Activated CD4-positive, alpha-beta memory T cell treated with anti-CD3 and anti-CD28 coated beads, Interleukin-2, amount 10 ng/mL, durations not matched to agents 7 days and 5 days (primary cell): ENCODE measurements at regions not wholly inside any gene's neighbourhood (a gene's known extent, or its start where the extent isn't known, plus 50 kb on each side); places are given as distances from the start of the nearest gene placed in this dataset.
"Not testable (repeated sequence)": the region's sequence is repeated elsewhere in the genome, so short reads cannot be mapped to it uniquely, and the experiment has no call there.

Experiments used
- CTCF ChIA-PET: fragments of 350-600 bp; sonication (Branson Sonifier 250); formaldehyde crosslinking; loops from one replicate; lab custom pipeline; 2021; ENCODE audit warnings: antibody characterized with exemption, inconsistent platforms; lab: Charles Lee
- POLR2A ChIA-PET: fragments of 350-600 bp; sonication (Branson Sonifier 250); formaldehyde crosslinking; loops from one replicate; lab custom pipeline; 2021; ENCODE audit warnings: antibody characterized with exemption; lab: Charles Lee
- DNase-seq: peaks from one replicate; pipeline ENCODE4 v3.0.0-alpha.2; 2020
- H3K27ac Mint-ChIP-seq: one replicate; pipeline ENCODE4 v1.8.0; 2021; ENCODE audit warnings: mild to moderate bottlenecking, mixed read lengths
- H3K27me3 Mint-ChIP-seq: one replicate; pipeline ENCODE4 v1.8.0; 2021; ENCODE audit warnings: mixed read lengths
- H3K36me3 Mint-ChIP-seq: one replicate; pipeline ENCODE4 v1.8.0; 2021; ENCODE audit warnings: low read depth, mixed read lengths
- H3K4me1 Mint-ChIP-seq: one replicate; pipeline ENCODE4 v1.8.0; 2021; ENCODE audit warnings: mixed read lengths
- H3K4me3 Mint-ChIP-seq: one replicate; pipeline ENCODE4 v1.8.0; 2021; ENCODE audit warnings: mild to moderate bottlenecking, mixed read lengths
- H3K9me3 Mint-ChIP-seq: one replicate; pipeline ENCODE4 v1.8.0; 2021; ENCODE audit warnings: mixed read lengths

GRCh38 chr4:128682942-128683666, 126.4 kb upstream of the JADE1 start:
- no peaks in the 10 kb centered on the region for H3K4me1 Mint-ChIP-seq
- no peak for DNase-seq
- H3K36me3 Mint-ChIP-seq = no peaks in the 10 kb centered on the region
- H3K9me3 Mint-ChIP-seq = peaks cover 3% of the 10 kb centered on the region
- peaks cover 11% of the 10 kb centered on the region for H3K27me3 Mint-ChIP-seq
- ChIA-PET CTCF (no interaction called here), POLR2A (no interaction called here)
- no peak overlapping the region for H3K4me3 Mint-ChIP-seq
- H3K27ac Mint-ChIP-seq = no peak overlapping the region

GRCh38 chr4:128676095-128676494, 133.4 kb upstream of the JADE1 start:
- POLR2A ChIA-PET = no interaction called here
- DNase-seq = no peak
- Mint-ChIP-seq H3K27ac (no peak overlapping the region), H3K4me3 (no peak overlapping the region), H3K9me3 (no peaks in the 10 kb centered on the region), H3K4me1 (no peaks in the 10 kb centered on the region), H3K36me3 (no peaks in the 10 kb centered on the region), H3K27me3 (peaks cover 6% of the 10 kb centered on the region)
- CTCF ChIA-PET = no interaction called here

DNA sequence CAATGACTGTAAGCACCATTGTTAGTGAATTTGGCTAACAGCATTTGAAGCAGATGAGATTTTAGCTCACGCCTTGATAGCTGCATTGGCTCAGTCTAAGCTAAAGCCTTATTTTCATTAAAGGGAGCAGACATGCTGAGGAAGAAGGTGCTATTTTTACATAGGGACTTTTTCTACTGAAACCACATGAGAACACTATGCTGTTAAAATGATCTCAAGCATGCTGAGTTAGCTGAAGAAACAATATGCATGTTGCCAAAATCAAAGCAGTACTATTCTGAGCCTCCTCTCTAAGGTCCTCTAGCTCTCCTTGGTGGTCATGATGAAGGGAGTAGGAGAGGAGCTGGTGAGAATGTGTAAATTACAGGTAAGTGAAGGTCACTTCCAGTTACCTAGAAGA, 134.4 kb upstream of the JADE1 start:
- Mint-ChIP-seq H3K4me3 (no peak overlapping the region), H3K9me3 (no peaks in the 10 kb centered on the region), H3K27me3 (peaks cover 6% of the 10 kb centered on the region), H3K27ac (no peak overlapping the region), H3K4me1 (no peaks in the 10 kb centered on the region), H3K36me3 (no peaks in the 10 kb centered on the region)
- DNase-seq = no peak
- CTCF ChIA-PET = no interaction called here
- POLR2A ChIA-PET = no interaction called here

GRCh38 chr4:128673159-128673558, 136.3 kb upstream of the JADE1 start:
- H3K27me3 Mint-ChIP-seq, H3K4me1 Mint-ChIP-seq, POLR2A ChIA-PET, DNase-seq, CTCF ChIA-PET, H3K36me3 Mint-ChIP-seq, H3K9me3 Mint-ChIP-seq, H3K4me3 Mint-ChIP-seq, H3K27ac Mint-ChIP-seq: not testable (repeated sequence)

DNA sequence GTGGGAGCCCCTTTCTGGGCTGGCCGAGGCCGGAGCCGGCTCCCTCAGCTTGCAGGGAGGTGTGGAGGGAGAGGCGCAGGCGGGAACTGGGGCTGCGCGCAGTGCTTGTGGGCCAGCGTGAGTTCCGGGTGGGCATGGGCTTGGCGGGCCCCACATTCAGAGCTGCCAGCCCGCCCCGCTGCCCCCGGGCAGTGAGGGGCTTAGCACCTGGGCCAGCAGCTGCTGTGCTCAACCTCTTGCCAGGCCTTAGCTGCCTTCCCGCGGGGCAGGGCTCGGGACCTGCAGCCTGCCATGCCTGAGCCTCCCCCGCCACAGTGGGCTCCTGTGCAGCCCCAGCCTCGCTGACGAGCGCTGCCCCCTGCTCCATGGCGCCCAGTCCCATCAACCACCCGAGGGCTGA, 136.9 kb upstream of the JADE1 start:
- POLR2A ChIA-PET, H3K36me3 Mint-ChIP-seq, H3K27me3 Mint-ChIP-seq, CTCF ChIA-PET, H3K4me1 Mint-ChIP-seq, H3K9me3 Mint-ChIP-seq, DNase-seq, H3K4me3 Mint-ChIP-seq, H3K27ac Mint-ChIP-seq: not testable (repeated sequence)

GRCh38 chr4:128670513-128670912, 139.0 kb upstream of the JADE1 start:
- no peak overlapping the region for H3K4me3 Mint-ChIP-seq
- H3K36me3 Mint-ChIP-seq = no peaks in the 10 kb centered on the region
- no peak overlapping the region for H3K27ac Mint-ChIP-seq
- POLR2A ChIA-PET = no interaction called here
- CTCF ChIA-PET = interaction anchor here (0.6 kb wide), 1 partner anchor 107 kb away, joined by 5 read pairs; no protein-coding TSS in a partner anchor
- no peaks in the 10 kb centered on the region for H3K4me1 Mint-ChIP-seq
- no peak for DNase-seq
- no peaks in the 10 kb centered on the region for H3K27me3 Mint-ChIP-seq
- no peaks in the 10 kb centered on the region for H3K9me3 Mint-ChIP-seq

GRCh38 chr4:128668566-128668965, 140.9 kb upstream of the JADE1 start:
- no peaks in the 10 kb centered on the region for H3K36me3 Mint-ChIP-seq
- ChIA-PET CTCF (no interaction called here), POLR2A (no interaction called here)
- DNase-seq = no peak
- no peaks in the 10 kb centered on the region for H3K4me1 Mint-ChIP-seq
- no peaks in the 10 kb centered on the region for H3K27me3 Mint-ChIP-seq
- no peaks in the 10 kb centered on the region for H3K9me3 Mint-ChIP-seq
- H3K27ac Mint-ChIP-seq = no peak overlapping the region
- no peak overlapping the region for H3K4me3 Mint-ChIP-seq

GRCh38 chr4:128665514-128665913, 144.0 kb upstream of the JADE1 start:
- Mint-ChIP-seq H3K4me3 (no peak overlapping the region), H3K36me3 (no peaks in the 10 kb centered on the region), H3K9me3 (no peaks in the 10 kb centered on the region), H3K27me3 (no peaks in the 10 kb centered on the region), H3K4me1 (no peaks in the 10 kb centered on the region), H3K27ac (no peak overlapping the region)
- no peak for DNase-seq
- POLR2A ChIA-PET = no interaction called here
- CTCF ChIA-PET = no interaction called here

GRCh38 chr4:128663325-128663724, 146.2 kb upstream of the JADE1 start:
- H3K27me3 Mint-ChIP-seq = no peaks in the 10 kb centered on the region
- H3K4me1 Mint-ChIP-seq = no peaks in the 10 kb centered on the region
- ChIA-PET CTCF (no interaction called here), POLR2A (no interaction called here)
- no peaks in the 10 kb centered on the region for H3K9me3 Mint-ChIP-seq
- no peak for DNase-seq
- H3K27ac Mint-ChIP-seq = no peak overlapping the region
- H3K4me3 Mint-ChIP-seq = no peak overlapping the region
- no peaks in the 10 kb centered on the region for H3K36me3 Mint-ChIP-seq

GRCh38 chr4:128661479-128661878, 148.0 kb upstream of the JADE1 start:
- POLR2A ChIA-PET = no interaction called here
- CTCF ChIA-PET = no interaction called here
- Mint-ChIP-seq H3K27me3 (no peaks in the 10 kb centered on the region), H3K9me3 (no peaks in the 10 kb centered on the region), H3K27ac (no peak overlapping the region), H3K4me1 (no peaks in the 10 kb centered on the region), H3K36me3 (no peaks in the 10 kb centered on the region), H3K4me3 (no peak overlapping the region)
- no peak for DNase-seq

DNA sequence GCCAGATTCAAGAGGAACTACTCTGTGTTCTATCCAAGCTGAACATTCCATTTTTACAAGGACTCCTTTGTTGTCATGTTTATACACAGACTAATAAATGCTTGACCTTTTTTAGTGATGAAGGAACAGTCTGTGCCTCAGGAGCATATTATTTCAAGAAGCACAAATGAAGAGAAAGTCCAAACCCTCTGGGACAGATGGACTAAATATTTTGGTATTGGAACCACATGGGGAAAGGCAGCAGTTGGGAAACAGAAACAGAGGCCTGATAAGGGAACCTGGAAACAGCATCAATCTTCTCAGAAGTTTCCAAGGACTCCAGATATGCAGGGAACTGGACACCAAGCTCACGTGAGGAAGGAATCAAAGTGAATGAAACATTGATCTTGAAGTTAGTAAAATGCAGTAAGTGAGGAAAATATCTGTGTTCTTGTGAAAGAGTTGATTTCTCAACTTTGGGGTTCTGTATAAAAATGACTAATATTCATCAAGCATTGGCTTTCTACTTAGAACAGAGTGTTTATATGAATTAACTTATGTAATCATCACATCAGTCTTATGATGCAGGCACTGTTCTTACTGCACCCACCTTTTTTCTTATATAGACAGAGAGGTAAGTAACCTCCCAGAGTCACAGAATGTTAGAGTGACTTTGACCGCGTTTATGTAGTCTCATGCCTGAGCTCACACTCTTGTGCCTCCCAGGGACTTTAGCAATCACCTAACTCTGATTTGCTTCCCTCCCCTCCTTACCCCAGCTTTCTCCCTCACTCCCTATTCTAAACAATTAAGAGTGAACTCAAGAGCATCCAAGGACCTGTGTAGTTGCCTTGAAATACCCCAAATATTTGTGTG, 148.9 kb upstream of the JADE1 start:
- ChIA-PET CTCF (no interaction called here), POLR2A (no interaction called here)
- no peaks in the 10 kb centered on the region for H3K36me3 Mint-ChIP-seq
- no peak overlapping the region for H3K27ac Mint-ChIP-seq
- H3K27me3 Mint-ChIP-seq = no peaks in the 10 kb centered on the region
- no peak for DNase-seq
- H3K4me3 Mint-ChIP-seq = no peak overlapping the region
- H3K9me3 Mint-ChIP-seq = no peaks in the 10 kb centered on the region
- H3K4me1 Mint-ChIP-seq = no peaks in the 10 kb centered on the region

- H3K4me1 Mint-ChIP-seq = no peaks in the 10 kb centered on the region
- ChIA-PET CTCF (no interaction called here), POLR2A (no interaction called here)
- no peak for DNase-seq
- no peaks in the 10 kb centered on the region for H3K36me3 Mint-ChIP-seq
- H3K27ac Mint-ChIP-seq = no peak overlapping the region
- peaks cover 3% of the 10 kb centered on the region for H3K27me3 Mint-ChIP-seq
- no peak overlapping the region for H3K4me3 Mint-ChIP-seq
- peaks cover 3% of the 10 kb centered on the region for H3K9me3 Mint-ChIP-seq
These were observed 151.3 kb upstream of the JADE1 start for GRCh38 chr4:128658214-128658631.

DNA sequence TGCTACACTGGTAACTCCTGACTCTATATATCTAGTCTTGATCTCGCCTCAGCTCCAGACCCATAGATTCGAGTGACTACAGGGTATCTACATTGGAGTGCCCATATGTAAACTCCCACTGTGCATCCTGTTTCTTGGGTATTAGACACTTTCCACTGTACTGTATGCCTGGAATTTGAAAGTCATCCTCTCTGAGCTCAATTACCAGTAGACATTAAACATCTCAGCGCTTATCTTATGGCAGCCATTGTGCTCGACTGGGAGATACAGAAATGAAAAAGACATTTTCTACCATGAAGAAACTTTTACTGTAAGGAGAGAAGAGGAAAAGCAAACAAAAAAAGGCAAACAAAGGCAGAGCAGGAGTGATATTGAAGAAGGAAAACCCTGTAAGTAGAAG, 151.9 kb upstream of the JADE1 start:
- Mint-ChIP-seq H3K27ac (no peak overlapping the region), H3K4me3 (no peak overlapping the region)

DNA sequence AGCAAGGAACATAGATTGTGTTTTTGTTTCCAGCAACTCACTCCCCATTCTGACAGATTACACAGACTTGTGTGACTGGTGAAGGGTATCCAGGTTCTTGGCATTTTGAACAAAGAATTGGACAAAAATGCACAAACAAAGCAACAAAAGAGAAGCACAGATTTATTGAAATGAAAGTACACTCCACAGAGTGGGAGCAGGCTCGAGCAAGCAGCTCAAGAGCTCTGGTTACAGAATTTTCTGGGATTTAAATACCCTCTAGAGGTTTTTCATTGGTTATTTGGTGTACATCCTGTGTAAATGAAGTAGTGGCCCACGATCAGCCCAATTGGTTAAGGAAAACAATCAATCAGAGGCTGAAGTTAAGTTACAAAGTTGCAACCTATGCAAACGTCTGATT, 155.0 kb upstream of the JADE1 start:
- Mint-ChIP-seq H3K27ac (no peak overlapping the region), H3K27me3 (peaks cover 3% of the 10 kb centered on the region), H3K36me3 (no peaks in the 10 kb centered on the region), H3K4me3 (no peak overlapping the region), H3K9me3 (peaks cover 3% of the 10 kb centered on the region), H3K4me1 (no peaks in the 10 kb centered on the region)
- no peak for DNase-seq
- CTCF ChIA-PET = no interaction called here
- POLR2A ChIA-PET = no interaction called here

More for the DNA sequence above, 151.9 kb upstream of the JADE1 start:
- H3K4me1 Mint-ChIP-seq = no peaks in the 10 kb centered on the region
- POLR2A ChIA-PET = no interaction called here
- peaks cover 3% of the 10 kb centered on the region for H3K9me3 Mint-ChIP-seq
- H3K27me3 Mint-ChIP-seq = peaks cover 3% of the 10 kb centered on the region
- CTCF ChIA-PET = no interaction called here
- no peaks in the 10 kb centered on the region for H3K36me3 Mint-ChIP-seq
- DNase-seq = no peak
